K562 (cell line): ENCODE measurements at regions not wholly inside any gene's neighbourhood (a gene's known extent, or its start where the extent isn't known, plus 50 kb on each side); places are given as distances from the start of the nearest gene placed in this dataset.

Experiments used
- CBX2 ChIP-seq: fragments of 200-600 bp; sonication (generic); IDR thresholded peaks from one replicate; pipeline ENCODE4 v1.6.1; 2012; ENCODE audit warnings: mild to moderate bottlenecking, low read length, inconsistent platforms; ENCODE audit not compliant: insufficient read depth, poor library complexity, severe bottlenecking
- CUX1 ChIP-seq: fragments of 200-800 bp; sonication (Bioruptor generic); IDR thresholded peaks from 2 replicates; pipeline ENCODE4 v1.6.1; 2016; ENCODE audit warnings: missing genetic modification characterization, missing compliant biosample characterization
- MAZ ChIP-seq, 2 experiments: fragments of 450-650 bp in 1 of 2; sonication (generic) in 1 of 2; formaldehyde crosslinking; IDR thresholded peaks in 1 of 2; conservative IDR thresholded peaks in 1 of 2; 2 replicates each; pipeline versions ENCODE4 v1.4.0 to v1.5.0; 2020; ENCODE audit warnings: mild to moderate bottlenecking in 1 of 2, missing genetic modification reagents in 1 of 2
- MYBL2 ChIP-seq, 2 experiments: fragments of 450-650 bp in 1 of 2; sonication (generic) in 1 of 2; formaldehyde crosslinking in 1 of 2; IDR thresholded peaks; 2 replicates each; pipeline versions ENCODE4 v1.6.1 to v1.8.1; 2017 to 2022; ENCODE audit warnings: borderline replicate concordance in 1 of 2, inconsistent platforms in 1 of 2, low read depth in 1 of 2, mild to moderate bottlenecking in 1 of 2, missing genetic modification reagents in 1 of 2, moderate library complexity in 1 of 2
- PATZ1 ChIP-seq: fragments of 250-450 bp; sonication (Bioruptor Pico); IDR thresholded peaks from 2 replicates; pipeline ENCODE4 v1.5.0; 2020; ENCODE audit warnings: mild to moderate bottlenecking, borderline replicate concordance
- SREBF1 ChIP-seq: fragments of 150-350 bp; IDR thresholded peaks from 2 replicates; pipeline ENCODE4 v1.6.1; 2014; ENCODE audit warnings: antibody characterized with exemption, low read depth, low read length, borderline replicate concordance
- TRIM24 ChIP-seq, 2 experiments: fragments of 450-650 bp; IDR thresholded peaks; 2 replicates each; pipeline ENCODE4 v1.6.1; 2016

- TF ChIP-seq CUX1, result no peak
- no peak for TF ChIP-seq SREBF1
- TF ChIP-seq PATZ1 (CRISPR knock-in tag), result no peak
- no peak for TF ChIP-seq CBX2
- TF ChIP-seq MAZ (CRISPR knock-in tag; conservative IDR thresholded peaks at IDR 0.05 in 1 of 2, IDR thresholded peaks at IDR 0.05 in 1 of 2), result no peak
- no peak for TF ChIP-seq TRIM24 (IDR thresholded peaks at IDR 0.05)
- TF ChIP-seq MYBL2 (IDR thresholded peaks at IDR 0.05; ENCODE audit: low read depth), result no peak
- no peak for TF ChIP-seq MYBL2 (CRISPR knock-in tag; IDR thresholded peaks at IDR 0.05; ENCODE audit: borderline replicate concordance)
Measured at GRCh38 chrX:9260603-9261002, 204.3 kb upstream of the TBL1X start (continued).
